Astrocyte (in vitro differentiated cells and primary cell): ENCODE measurements at regions not wholly inside any gene's neighbourhood (a gene's known extent, or its start where the extent isn't known, plus 50 kb on each side); places are given as distances from the start of the nearest gene placed in this dataset.

Source experiments
- CTCF ChIP-seq: IDR thresholded peaks from 2 replicates; pipeline ENCODE4 v1.5.1; 2011; ENCODE audit warnings: low read depth, mild to moderate bottlenecking, inconsistent platforms, low read length, moderate library complexity; ENCODE audit not compliant: insufficient read depth
- EZH2 ChIP-seq: IDR thresholded peaks from 2 replicates; pipeline ENCODE4 v1.6.1; 2012; ENCODE audit warnings: mild to moderate bottlenecking, low read length, inconsistent platforms; ENCODE audit not compliant: insufficient read depth

GRCh38 chr2:234708717-234709116 lies 211.8 kb upstream of the ARL4C start:
- TF ChIP-seq CTCF (no peak), EZH2 (no peak)
